HG02588 (cell line): ENCODE measurements at regions not wholly inside any gene's neighbourhood (a gene's known extent, or its start where the extent isn't known, plus 50 kb on each side); places are given as distances from the start of the nearest gene placed in this dataset.
"Not testable (repeated sequence)": the region's sequence is repeated elsewhere in the genome, so short reads cannot be mapped to it uniquely, and the experiment has no call there.

Experiments
- ATAC-seq: cut with Tn5 transposase; IDR thresholded peaks from one replicate; pipeline ENCODE4 v1.9.1; 2021; ENCODE audit warnings: mild to moderate bottlenecking, moderate library complexity; ENCODE audit not compliant: unreplicated experiment

GRCh38 chr3:72538070-72538745 is 310.0 kb downstream of the SHQ1 start:
- ATAC-seq, result peak; percentile 54

GRCh38 chr3:72537448-72537847 is 310.8 kb downstream of the SHQ1 start:
- ATAC-seq, result no peak

- ATAC-seq, result no peak
Observed at GRCh38 chr3:72536878-72537267, 311.4 kb downstream of the SHQ1 start.

GRCh38 chr3:72536206-72536877 is 311.9 kb downstream of the SHQ1 start:
- ATAC-seq, result no peak

GRCh38 chr3:72535772-72536171 is 312.5 kb downstream of the SHQ1 start:
- ATAC-seq, result no peak

GRCh38 chr3:72533591-72534473 is 314.4 kb downstream of the SHQ1 start:
- no peak for ATAC-seq

GRCh38 chr3:72530426-72530825 is 317.8 kb downstream of the SHQ1 start:
- ATAC-seq, result no peak

GRCh38 chr3:72529081-72529480 is 319.2 kb downstream of the SHQ1 start:
- ATAC-seq, result no peak

GRCh38 chr3:72523429-72524151 is 324.7 kb downstream of the SHQ1 start:
- peak; percentile 83 for ATAC-seq

- ATAC-seq, result peak; percentile 52
Observed at GRCh38 chr3:72520690-72521308, 327.4 kb downstream of the SHQ1 start.

GRCh38 chr3:72519946-72520604 is 328.2 kb downstream of the SHQ1 start:
- ATAC-seq, result no peak

- ATAC-seq, result no peak
Observed at GRCh38 chr3:72517921-72518424, 330.3 kb downstream of the SHQ1 start.

GRCh38 chr3:72517336-72517735 is 330.9 kb downstream of the SHQ1 start:
- ATAC-seq, result no peak

GRCh38 chr3:72516361-72516760 is 331.9 kb downstream of the SHQ1 start:
- no peak for ATAC-seq

- no peak for ATAC-seq
Observed at GRCh38 chr3:72515941-72516340, 332.3 kb downstream of the SHQ1 start.

- ATAC-seq, result no peak
Observed at GRCh38 chr3:72515281-72515680, 333.0 kb downstream of the SHQ1 start.

- ATAC-seq, result no peak
Observed at GRCh38 chr3:72510247-72510646, 338.0 kb downstream of the SHQ1 start.

- no peak for ATAC-seq
Observed at GRCh38 chr3:72505539-72506405, 342.5 kb downstream of the SHQ1 start.

- ATAC-seq, result not testable (repeated sequence)
Observed at GRCh38 chr3:72497501-72497900, 350.7 kb downstream of the SHQ1 start.
